NB4 (cell line): ENCODE measurements at regions not wholly inside any gene's neighbourhood (a gene's known extent, or its start where the extent isn't known, plus 50 kb on each side); places are given as distances from the start of the nearest gene placed in this dataset.

Experiments
- TF ChIP-seq, protein P1 (sequence below): IDR thresholded peaks from one replicate; pipeline ENCODE4 v1.5.1; 2012; ENCODE audit warnings: low read depth, low read length
- TF ChIP-seq, protein P2 (sequence below): IDR thresholded peaks from 2 replicates; pipeline ENCODE4 v1.6.1; 2011; ENCODE audit warnings: low read depth, low read length

DNA sequence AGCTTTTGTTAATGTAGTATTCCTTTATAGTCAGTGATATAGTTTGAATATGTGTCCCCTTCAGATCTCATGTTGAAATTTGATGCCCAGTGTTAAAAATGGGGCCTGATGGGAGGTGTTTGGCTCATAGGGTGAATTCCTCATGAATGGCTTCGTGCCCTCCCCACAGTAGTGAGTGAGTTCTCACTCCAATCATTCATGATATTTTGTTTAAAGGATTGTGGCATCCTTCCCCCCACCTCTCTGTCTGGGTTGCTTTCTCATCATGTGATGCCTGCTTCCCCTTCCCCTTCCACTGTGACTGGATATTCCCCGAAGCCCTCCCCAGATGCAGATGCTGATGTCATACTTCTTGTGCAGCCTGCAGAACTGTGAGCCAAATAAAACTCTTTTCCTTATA is 649.8 kb upstream of the NR2F2 start:
- TF ChIP-seq, protein P1, sequence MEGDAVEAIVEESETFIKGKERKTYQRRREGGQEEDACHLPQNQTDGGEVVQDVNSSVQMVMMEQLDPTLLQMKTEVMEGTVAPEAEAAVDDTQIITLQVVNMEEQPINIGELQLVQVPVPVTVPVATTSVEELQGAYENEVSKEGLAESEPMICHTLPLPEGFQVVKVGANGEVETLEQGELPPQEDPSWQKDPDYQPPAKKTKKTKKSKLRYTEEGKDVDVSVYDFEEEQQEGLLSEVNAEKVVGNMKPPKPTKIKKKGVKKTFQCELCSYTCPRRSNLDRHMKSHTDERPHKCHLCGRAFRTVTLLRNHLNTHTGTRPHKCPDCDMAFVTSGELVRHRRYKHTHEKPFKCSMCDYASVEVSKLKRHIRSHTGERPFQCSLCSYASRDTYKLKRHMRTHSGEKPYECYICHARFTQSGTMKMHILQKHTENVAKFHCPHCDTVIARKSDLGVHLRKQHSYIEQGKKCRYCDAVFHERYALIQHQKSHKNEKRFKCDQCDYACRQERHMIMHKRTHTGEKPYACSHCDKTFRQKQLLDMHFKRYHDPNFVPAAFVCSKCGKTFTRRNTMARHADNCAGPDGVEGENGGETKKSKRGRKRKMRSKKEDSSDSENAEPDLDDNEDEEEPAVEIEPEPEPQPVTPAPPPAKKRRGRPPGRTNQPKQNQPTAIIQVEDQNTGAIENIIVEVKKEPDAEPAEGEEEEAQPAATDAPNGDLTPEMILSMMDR, result no peak
- TF ChIP-seq, protein P2, sequence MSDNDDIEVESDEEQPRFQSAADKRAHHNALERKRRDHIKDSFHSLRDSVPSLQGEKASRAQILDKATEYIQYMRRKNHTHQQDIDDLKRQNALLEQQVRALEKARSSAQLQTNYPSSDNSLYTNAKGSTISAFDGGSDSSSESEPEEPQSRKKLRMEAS, result no peak
